DND-41 (cell line): ENCODE measurements at regions not wholly inside any gene's neighbourhood (a gene's known extent, or its start where the extent isn't known, plus 50 kb on each side); places are given as distances from the start of the nearest gene placed in this dataset.

ENCODE experiments used
- ATAC-seq: fragments of 200-7000 bp; cut with Tn5 transposase; 3 replicates; pipeline ENCODE4 v1.9.1; 2021; ENCODE audit warnings: low read depth; ENCODE audit not compliant: insufficient read depth
- DNase-seq: peaks from one replicate; pipeline ENCODE4 v3.0.0-alpha.2; 2020
- H2AFZ ChIP-seq: 2 replicates; pipeline ENCODE4 v1.6.0; 2012; ENCODE audit warnings: low read depth, low read length
- H3K27ac ChIP-seq: 2 replicates; pipeline ENCODE4 v1.5.1; 2012; ENCODE audit warnings: low read length, inconsistent platforms
- H3K27me3 ChIP-seq: fragments of 200-600 bp; sonication (generic); 2 replicates; pipeline ENCODE4 v1.6.0; 2012; ENCODE audit warnings: low read length, mild to moderate bottlenecking, inconsistent platforms; ENCODE audit not compliant: insufficient read depth, poor library complexity
- H3K36me3 ChIP-seq: 2 replicates; pipeline ENCODE4 v1.5.1; 2012; ENCODE audit warnings: low read length, inconsistent platforms; ENCODE audit not compliant: insufficient read depth
- H3K4me1 ChIP-seq: 2 replicates; pipeline ENCODE4 v1.5.1; 2012; ENCODE audit warnings: mild to moderate bottlenecking, low read length; ENCODE audit not compliant: insufficient read depth
- H3K4me2 ChIP-seq: 2 replicates; pipeline ENCODE4 v1.6.0; 2012; ENCODE audit warnings: mild to moderate bottlenecking, moderate library complexity, low read length, inconsistent platforms; ENCODE audit not compliant: insufficient read depth
- H3K4me3 ChIP-seq, 2 experiments: fragments of 200-600 bp in 1 of 2; shearing (Covaris generic) in 1 of 2; 2 replicates each; pipeline ENCODE4 v1.5.1; 2012 to 2016; ENCODE audit warnings: inconsistent platforms in 2 of 2, low read length in 2 of 2, mild to moderate bottlenecking in 2 of 2, low read depth in 1 of 2, moderate library complexity in 1 of 2
- H3K79me2 ChIP-seq: 2 replicates; pipeline ENCODE4 v1.6.0; 2012; ENCODE audit warnings: low read length, inconsistent platforms; ENCODE audit not compliant: insufficient read depth
- H3K9ac ChIP-seq: 2 replicates; pipeline ENCODE4 v1.6.0; 2012; ENCODE audit warnings: low read depth, mild to moderate bottlenecking, inconsistent platforms, low read length, moderate library complexity
- H3K9me3 ChIP-seq: 2 replicates; pipeline ENCODE4 v1.5.1; 2012; ENCODE audit warnings: low read length, moderate library complexity, mild to moderate bottlenecking, inconsistent platforms; ENCODE audit not compliant: insufficient read depth, severe bottlenecking
- H4K20me1 ChIP-seq: 2 replicates; pipeline ENCODE4 v1.6.0; 2012; ENCODE audit warnings: low read length; ENCODE audit not compliant: insufficient read depth
- CTCF ChIP-seq: IDR thresholded peaks from 2 replicates; pipeline ENCODE4 v1.5.1; 2012; ENCODE audit warnings: borderline replicate concordance, low read length, moderate library complexity, mild to moderate bottlenecking; ENCODE audit not compliant: poor library complexity, severe bottlenecking; ENCODE audit errors: extremely low read depth
- EZH2 ChIP-seq: IDR thresholded peaks from 3 replicates; pipeline ENCODE4 v1.6.1; 2012; ENCODE audit warnings: borderline replicate concordance, low read depth, mild to moderate bottlenecking, moderate library complexity, low read length, inconsistent platforms; ENCODE audit not compliant: severe bottlenecking

- ATAC-seq: no peak
- Histone ChIP-seq H3K27me3 (no peaks in the 10 kb centered on the region), H3K4me3 (peak overlapping the region in 1 of 2 experiments; percentile 44; a peak in 2 of 4 replicates), H3K4me2 (peak overlapping the region; percentile 51), H3K79me2 (peaks cover 67% of the 10 kb centered on the region), H4K20me1 (no peaks in the 10 kb centered on the region), H3K4me1 (peaks cover 59% of the 10 kb centered on the region), H3K27ac (peak overlapping the region; percentile 100), H3K9ac (peak overlapping the region; percentile 99), H3K9me3 (no peaks in the 10 kb centered on the region), H2AFZ (no peak overlapping the region), H3K36me3 (peaks cover 9% of the 10 kb centered on the region)
- no peak for TF ChIP-seq CTCF
- no peak for TF ChIP-seq EZH2
- DNase-seq: no peak
Observed at GRCh38 chr7:142614116-142614515, 135.2 kb upstream of the PRSS1 start.

DNA sequence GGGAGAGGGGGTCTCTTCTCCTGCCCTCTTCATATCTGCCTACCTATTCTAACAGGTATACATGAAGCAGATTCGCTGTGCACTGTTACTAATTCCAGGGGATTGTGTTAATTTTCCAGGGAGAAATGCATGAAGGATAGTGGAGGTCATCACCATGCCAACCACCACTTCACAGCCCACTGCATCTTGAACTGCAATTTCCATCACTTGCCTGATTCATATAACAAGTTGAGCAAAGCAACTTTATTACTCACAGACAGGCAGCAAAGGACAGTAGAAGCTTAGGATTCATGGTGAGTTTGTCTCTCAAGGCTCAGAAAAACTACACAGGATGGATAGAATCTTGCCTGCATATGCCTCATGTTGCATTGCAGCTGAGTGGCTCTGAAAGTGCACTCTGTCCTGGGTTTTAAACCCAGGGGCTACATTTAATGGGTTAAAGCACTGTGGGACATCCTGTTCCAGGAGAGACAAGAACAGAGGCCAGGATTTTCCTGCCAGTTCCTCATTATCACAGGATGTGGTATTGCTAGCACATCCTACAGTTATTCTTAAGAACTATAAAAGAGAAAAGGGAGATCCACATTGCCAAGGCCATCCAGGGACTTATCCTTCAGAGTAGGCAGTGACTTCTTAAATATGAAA is 136.9 kb upstream of the PRSS1 start:
- H3K9ac ChIP-seq: peak overlapping the region; percentile 99
- H4K20me1 ChIP-seq: no peaks in the 10 kb centered on the region
- H3K9me3 ChIP-seq: no peaks in the 10 kb centered on the region
- TF ChIP-seq EZH2 (no peak), CTCF (no peak)
- DNase-seq (peak; percentile 54), ATAC-seq (peak; percentile 16)
- no peaks in the 10 kb centered on the region for H3K27me3 ChIP-seq
- H2AFZ ChIP-seq: no peak overlapping the region
- peak overlapping the region; percentile 100 for H3K27ac ChIP-seq
- H3K4me3 ChIP-seq: peak overlapping the region in 1 of 2 experiments; percentile 22; a peak in 1 of 4 replicates
- H3K79me2 ChIP-seq: peaks cover 84% of the 10 kb centered on the region
- H3K36me3 ChIP-seq: peaks cover 9% of the 10 kb centered on the region
- peak overlapping the region; percentile 17 for H3K4me2 ChIP-seq
- peaks cover 76% of the 10 kb centered on the region for H3K4me1 ChIP-seq

- Histone ChIP-seq H3K36me3 (peaks cover 9% of the 10 kb centered on the region), H3K4me3 (peak overlapping the region in 1 of 2 experiments; percentile 25; a peak in 2 of 4 replicates), H2AFZ (no peak overlapping the region), H3K27ac (peak overlapping the region; percentile 100), H3K27me3 (no peaks in the 10 kb centered on the region), H3K4me2 (peak overlapping the region; percentile 52), H3K9me3 (no peaks in the 10 kb centered on the region), H4K20me1 (no peaks in the 10 kb centered on the region), H3K4me1 (peaks cover 80% of the 10 kb centered on the region), H3K9ac (peak overlapping the region; percentile 99), H3K79me2 (peaks cover 89% of the 10 kb centered on the region)
- peak; percentile 81 for DNase-seq
- TF ChIP-seq EZH2: no peak
- no peak for TF ChIP-seq CTCF
- peak; percentile 61 for ATAC-seq
Observed at GRCh38 chr7:142611566-142612236, 137.6 kb upstream of the PRSS1 start.
